ENCODE measurements at regions not wholly inside any gene's neighbourhood (a gene's known extent, or its start where the extent isn't known, plus 50 kb on each side); places are given as distances from the start of the nearest gene placed in this dataset.

DNA sequence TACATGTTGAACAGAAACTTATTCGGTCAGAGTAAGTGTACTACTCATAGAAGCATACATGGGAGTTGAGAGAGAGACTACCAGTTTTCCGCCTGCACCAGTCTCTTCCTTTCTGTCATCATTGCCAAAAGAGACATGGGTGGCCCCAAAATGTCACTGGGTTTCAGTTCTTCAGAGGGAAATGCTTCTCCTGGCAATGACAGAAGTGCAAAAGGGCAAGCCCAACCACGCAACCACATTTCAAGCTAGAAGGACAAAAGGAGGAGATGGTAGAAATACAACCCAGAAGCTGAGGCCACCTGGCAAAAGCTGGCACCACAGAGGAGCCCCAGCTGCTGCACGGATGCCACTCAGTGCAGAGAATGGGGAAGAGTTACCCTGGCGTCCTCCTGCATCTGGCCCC lies 320.1 kb downstream of the BCOR start:
- H3K9me3 ChIP-seq (ENCODE audit: insufficient read depth, low read length): no peaks in the 10 kb centered on the region

DNA sequence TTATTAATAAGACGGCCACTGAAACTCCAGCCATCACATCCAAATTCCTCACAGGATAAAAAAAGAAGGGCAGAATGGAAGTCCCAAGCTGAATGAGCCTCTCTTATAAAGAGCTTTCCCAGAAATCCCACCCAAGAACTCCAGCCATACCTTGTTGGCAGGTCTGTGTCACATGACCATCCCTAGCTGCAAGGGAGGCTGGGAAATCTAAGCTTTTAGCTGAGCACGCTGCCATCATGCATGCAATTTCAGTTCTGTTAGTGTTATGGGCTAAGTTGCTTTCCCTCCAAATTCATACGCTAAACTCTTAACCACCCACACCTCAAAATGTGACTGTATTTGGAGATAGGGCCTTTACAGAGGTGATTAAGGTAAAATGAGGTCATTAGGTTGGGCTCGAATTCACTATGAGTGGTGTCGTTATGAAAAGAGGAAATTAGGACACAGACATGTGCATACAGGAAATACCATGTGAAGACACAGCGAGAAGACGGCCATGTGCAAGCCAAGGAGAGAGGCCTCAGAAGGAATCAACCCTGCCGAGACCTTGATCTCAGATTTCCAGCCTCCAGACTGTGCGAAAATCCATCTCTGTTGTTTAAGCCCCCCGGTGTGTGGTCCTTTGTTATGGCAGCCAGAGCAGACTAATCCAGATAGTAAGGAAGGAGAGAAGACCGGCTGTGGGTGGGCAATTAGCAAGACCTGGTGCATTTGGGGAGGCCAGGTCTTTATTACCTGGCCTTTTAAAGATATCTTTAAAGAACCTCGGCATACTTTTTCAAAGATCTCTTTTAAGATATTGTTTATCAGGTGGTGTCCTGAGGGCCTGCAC lies 317.6 kb downstream of the BCOR start:
- Histone ChIP-seq H3K4me3 (ENCODE audit: insufficient read depth, low read length, poor library complexity, severe bottlenecking) (no peak overlapping the region), H3K27ac (ENCODE audit: low read depth, low read length) (no peak overlapping the region), H3F3A (ENCODE audit: insufficient read depth) (no peaks in the 10 kb centered on the region), H2AFZ (ENCODE audit: low read depth, low read length, severe bottlenecking) (no peak overlapping the region), H3K36me3 (ENCODE audit: low read length) (no peaks in the 10 kb centered on the region), H3K9me2 (replicated peaks; ENCODE audit: insufficient read depth, low read length) (no peaks in the 10 kb centered on the region), H3K4me2 (ENCODE audit: low read depth, low read length, poor library complexity, severe bottlenecking) (no peak overlapping the region), H3K9me3 (ENCODE audit: insufficient read depth, low read length) (no peaks in the 10 kb centered on the region), H3K79me2 (ENCODE audit: insufficient read depth, low read length) (no peaks in the 10 kb centered on the region), H3K27me3 (ENCODE audit: low read length) (no peaks in the 10 kb centered on the region), H3K9ac (ENCODE audit: low read length) (no peak overlapping the region), H4K20me1 (ENCODE audit: low read depth, low read length) (no peaks in the 10 kb centered on the region)
- TF ChIP-seq, protein P1, sequence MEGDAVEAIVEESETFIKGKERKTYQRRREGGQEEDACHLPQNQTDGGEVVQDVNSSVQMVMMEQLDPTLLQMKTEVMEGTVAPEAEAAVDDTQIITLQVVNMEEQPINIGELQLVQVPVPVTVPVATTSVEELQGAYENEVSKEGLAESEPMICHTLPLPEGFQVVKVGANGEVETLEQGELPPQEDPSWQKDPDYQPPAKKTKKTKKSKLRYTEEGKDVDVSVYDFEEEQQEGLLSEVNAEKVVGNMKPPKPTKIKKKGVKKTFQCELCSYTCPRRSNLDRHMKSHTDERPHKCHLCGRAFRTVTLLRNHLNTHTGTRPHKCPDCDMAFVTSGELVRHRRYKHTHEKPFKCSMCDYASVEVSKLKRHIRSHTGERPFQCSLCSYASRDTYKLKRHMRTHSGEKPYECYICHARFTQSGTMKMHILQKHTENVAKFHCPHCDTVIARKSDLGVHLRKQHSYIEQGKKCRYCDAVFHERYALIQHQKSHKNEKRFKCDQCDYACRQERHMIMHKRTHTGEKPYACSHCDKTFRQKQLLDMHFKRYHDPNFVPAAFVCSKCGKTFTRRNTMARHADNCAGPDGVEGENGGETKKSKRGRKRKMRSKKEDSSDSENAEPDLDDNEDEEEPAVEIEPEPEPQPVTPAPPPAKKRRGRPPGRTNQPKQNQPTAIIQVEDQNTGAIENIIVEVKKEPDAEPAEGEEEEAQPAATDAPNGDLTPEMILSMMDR (IDR thresholded peaks at IDR 0.05; ENCODE audit: insufficient read depth, low read length, poor library complexity, severe bottlenecking): no peak
- TF ChIP-seq EZH2phosphoT487 (conservative IDR thresholded peaks at IDR 0.05; ENCODE audit: low read length): no peak

More for the DNA sequence above, 320.1 kb downstream of the BCOR start:
- Histone ChIP-seq H3K27me3 (ENCODE audit: low read length) (no peaks in the 10 kb centered on the region), H3K4me2 (ENCODE audit: low read depth, low read length, poor library complexity, severe bottlenecking) (no peak overlapping the region), H3K9ac (ENCODE audit: low read length) (no peak overlapping the region), H3K79me2 (ENCODE audit: insufficient read depth, low read length) (no peaks in the 10 kb centered on the region), H3K36me3 (ENCODE audit: low read length) (no peaks in the 10 kb centered on the region), H3F3A (ENCODE audit: insufficient read depth) (no peaks in the 10 kb centered on the region), H2AFZ (ENCODE audit: low read depth, low read length, severe bottlenecking) (no peak overlapping the region), H3K9me2 (replicated peaks; ENCODE audit: insufficient read depth, low read length) (no peaks in the 10 kb centered on the region), H3K27ac (ENCODE audit: low read depth, low read length) (no peak overlapping the region), H3K4me3 (ENCODE audit: insufficient read depth, low read length, poor library complexity, severe bottlenecking) (no peak overlapping the region), H4K20me1 (ENCODE audit: low read depth, low read length) (no peaks in the 10 kb centered on the region)
- TF ChIP-seq EZH2phosphoT487 (conservative IDR thresholded peaks at IDR 0.05; ENCODE audit: low read length): no peak
- TF ChIP-seq, protein P1 (IDR thresholded peaks at IDR 0.05; ENCODE audit: insufficient read depth, low read length, poor library complexity, severe bottlenecking): no peak

DNA sequence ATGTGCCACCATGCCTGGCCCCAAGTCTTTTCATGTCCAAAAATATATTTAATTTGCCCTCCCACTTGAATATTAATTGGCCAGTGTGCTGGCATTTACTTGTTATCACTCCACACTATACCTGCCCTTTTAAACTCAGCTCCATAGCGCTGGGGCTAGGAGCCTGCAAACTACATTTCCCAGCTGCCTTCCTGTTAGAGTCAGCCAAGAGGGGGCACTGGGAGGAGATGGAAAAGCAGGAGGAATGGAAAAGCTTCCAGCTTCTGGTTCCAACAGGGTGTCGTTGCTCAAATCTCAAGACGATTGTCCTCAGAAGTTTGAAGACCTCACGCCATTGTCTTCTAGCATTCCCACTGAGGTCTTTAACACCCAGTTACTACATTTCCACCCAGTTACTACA lies 315.5 kb downstream of the BCOR start:
- Histone ChIP-seq H3K9me3 (ENCODE audit: insufficient read depth, low read length) (no peaks in the 10 kb centered on the region), H2AFZ (ENCODE audit: low read depth, low read length, severe bottlenecking) (no peak overlapping the region), H3K36me3 (ENCODE audit: low read length) (no peaks in the 10 kb centered on the region), H3K27ac (ENCODE audit: low read depth, low read length) (no peak overlapping the region), H3K9ac (ENCODE audit: low read length) (no peak overlapping the region), H3K79me2 (ENCODE audit: insufficient read depth, low read length) (no peaks in the 10 kb centered on the region), H3K4me2 (ENCODE audit: low read depth, low read length, poor library complexity, severe bottlenecking) (no peak overlapping the region), H4K20me1 (ENCODE audit: low read depth, low read length) (no peaks in the 10 kb centered on the region), H3K4me3 (ENCODE audit: insufficient read depth, low read length, poor library complexity, severe bottlenecking) (no peak overlapping the region), H3F3A (ENCODE audit: insufficient read depth) (no peaks in the 10 kb centered on the region), H3K9me2 (replicated peaks; ENCODE audit: insufficient read depth, low read length) (no peaks in the 10 kb centered on the region), H3K27me3 (ENCODE audit: low read length) (no peaks in the 10 kb centered on the region)
- no peak for TF ChIP-seq EZH2phosphoT487 (conservative IDR thresholded peaks at IDR 0.05; ENCODE audit: low read length)
- TF ChIP-seq, protein P1 (IDR thresholded peaks at IDR 0.05; ENCODE audit: insufficient read depth, low read length, poor library complexity, severe bottlenecking): no peak
